Neural cell (in vitro differentiated cells): ENCODE measurements at regions not wholly inside any gene's neighbourhood (a gene's known extent, or its start where the extent isn't known, plus 50 kb on each side); places are given as distances from the start of the nearest gene placed in this dataset.
"Not testable (repeated sequence)": the region's sequence is repeated elsewhere in the genome, so short reads cannot be mapped to it uniquely, and the experiment has no call there.

ENCODE experiments used
- H2AFZ ChIP-seq: fragments of 200-600, 300-800 bp; sonication (generic), shearing (Covaris generic); 2 replicates; pipeline ENCODE4 v1.6.0; 2014; ENCODE audit warnings: low read depth, mild to moderate bottlenecking, antibody characterized with exemption, low read length, moderate library complexity
- H3F3A ChIP-seq: fragments of 200-600 bp; shearing (Covaris generic); 2 replicates; pipeline ENCODE4 v1.6.1; 2016; ENCODE audit warnings: mild to moderate bottlenecking, moderate library complexity, mixed read lengths, antibody characterized with exemption, low read length; ENCODE audit not compliant: insufficient read depth, poor library complexity, severe bottlenecking
- H3K27ac ChIP-seq: fragments of 200-600, 300-800 bp; sonication (generic), shearing (Covaris generic); 2 replicates; pipeline ENCODE4 v1.5.1; 2014; ENCODE audit warnings: mild to moderate bottlenecking, low read length, moderate library complexity
- H3K27me3 ChIP-seq: fragments of 300-800, 200-600 bp; sonication (generic), shearing (Covaris generic); 2 replicates; pipeline ENCODE4 v1.6.0; 2014; ENCODE audit warnings: mild to moderate bottlenecking, low read depth, low read length, moderate library complexity; ENCODE audit not compliant: insufficient read depth
- H3K36me3 ChIP-seq: fragments of 300-800, 200-600 bp; sonication (generic), shearing (Covaris generic); 2 replicates; pipeline ENCODE4 v1.5.1; 2014; ENCODE audit warnings: mild to moderate bottlenecking, antibody characterized with exemption, low read length, moderate library complexity; ENCODE audit not compliant: insufficient read depth
- H3K4me2 ChIP-seq: fragments of 300-800, 200-600 bp; sonication (generic), shearing (Covaris generic); 2 replicates; pipeline ENCODE4 v1.6.0; 2014; ENCODE audit warnings: mild to moderate bottlenecking, low read length
- H3K4me3 ChIP-seq: fragments of 300-800, 200-600 bp; sonication (generic), shearing (Covaris generic); 2 replicates; pipeline ENCODE4 v1.5.1; 2014; ENCODE audit warnings: mild to moderate bottlenecking, low read length, moderate library complexity
- H3K79me2 ChIP-seq: fragments of 200-600 bp; shearing (Covaris generic); replicated peaks from 2 replicates; pipeline ENCODE4 v1.6.0; 2014; ENCODE audit warnings: mild to moderate bottlenecking, low read length, moderate library complexity; ENCODE audit not compliant: insufficient read depth
- H3K9ac ChIP-seq: fragments of 300-800, 200-600 bp; sonication (generic), shearing (Covaris generic); 2 replicates; pipeline ENCODE4 v1.6.1; 2016; ENCODE audit warnings: mild to moderate bottlenecking, low read length, mixed read lengths
- H3K9me2 ChIP-seq: fragments of 200-600 bp; shearing (Covaris generic); 2 replicates; pipeline ENCODE4 v1.6.1; 2016; ENCODE audit warnings: mild to moderate bottlenecking, low read length, mixed read lengths; ENCODE audit not compliant: insufficient read depth
- H3K9me3 ChIP-seq: fragments of 200-600, 300-800 bp; sonication (generic), shearing (Covaris generic); 2 replicates; pipeline ENCODE4 v1.6.1; 2016; ENCODE audit warnings: mild to moderate bottlenecking, mixed run types, low read length, moderate library complexity, mixed read lengths
- H4K20me1 ChIP-seq: fragments of 200-600 bp; shearing (Covaris generic); 2 replicates; pipeline ENCODE4 v1.6.1; 2016; ENCODE audit warnings: mild to moderate bottlenecking, mixed run types; ENCODE audit not compliant: insufficient read depth
- CTCF ChIP-seq: fragments of 450-650 bp; IDR thresholded peaks from 2 replicates; pipeline ENCODE4 v1.5.1; 2014; ENCODE audit warnings: antibody characterized with exemption, mild to moderate bottlenecking, moderate library complexity; ENCODE audit not compliant: poor library complexity, severe bottlenecking
- EP300 ChIP-seq: fragments of 450-650 bp; conservative IDR thresholded peaks from 2 replicates; pipeline ENCODE4 v1.6.1; 2014; ENCODE audit warnings: antibody characterized with exemption, mild to moderate bottlenecking, moderate library complexity; ENCODE audit not compliant: poor library complexity, severe bottlenecking
- EZH2 ChIP-seq: fragments of 200-600, 300-800 bp; shearing (Covaris generic), sonication (generic); IDR thresholded peaks from 2 replicates; pipeline ENCODE4 v1.6.1; 2014; ENCODE audit warnings: antibody characterized with exemption, low read length, borderline replicate concordance, mild to moderate bottlenecking; ENCODE audit not compliant: insufficient read depth, poor library complexity, severe bottlenecking
- MXI1 ChIP-seq: fragments of 450-650 bp; conservative IDR thresholded peaks from 2 replicates; pipeline ENCODE4 v1.6.1; 2014; ENCODE audit warnings: antibody characterized with exemption, mild to moderate bottlenecking; ENCODE audit not compliant: poor library complexity, severe bottlenecking
- POLR2AphosphoS5 ChIP-seq: IDR thresholded peaks from 2 replicates; pipeline ENCODE4 v1.6.1; 2012
- RAD21 ChIP-seq: fragments of 450-650 bp; conservative IDR thresholded peaks from 2 replicates; pipeline ENCODE4 v1.6.1; 2014; ENCODE audit warnings: antibody characterized with exemption, mild to moderate bottlenecking, moderate library complexity
- REST ChIP-seq: IDR thresholded peaks from 2 replicates; pipeline ENCODE4 v1.6.1; 2012; ENCODE audit warnings: borderline replicate concordance
- SMC3 ChIP-seq: fragments of 450-650 bp; conservative IDR thresholded peaks from 2 replicates; pipeline ENCODE4 v1.6.1; 2014; ENCODE audit warnings: antibody characterized with exemption, mild to moderate bottlenecking, moderate library complexity; ENCODE audit not compliant: poor library complexity
- TAF1 ChIP-seq: IDR thresholded peaks from 2 replicates; pipeline ENCODE4 v1.6.1; 2012; ENCODE audit warnings: low read depth

DNA sequence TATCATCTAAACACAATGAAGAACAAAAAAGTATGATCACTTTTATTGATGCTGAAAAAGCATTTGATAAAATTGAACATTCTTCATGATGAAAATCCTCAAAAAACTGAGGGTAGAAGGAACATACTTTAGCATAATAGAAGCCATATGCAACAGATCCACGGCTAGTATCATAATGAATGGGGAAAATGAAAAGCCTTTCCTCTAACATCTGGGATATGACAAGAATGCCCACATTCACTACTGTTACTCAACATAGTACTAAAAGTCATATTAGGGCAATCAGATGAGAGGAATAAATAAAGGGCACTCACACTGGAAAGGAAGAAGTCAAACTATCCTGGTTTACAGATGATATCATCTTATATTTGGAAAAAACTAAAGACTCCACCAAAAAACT is 256.6 kb downstream of the RFPL4B start:
- H2AFZ ChIP-seq, result no peak overlapping the region
- no peaks in the 10 kb centered on the region for H3K79me2 ChIP-seq
- H3K9me2 ChIP-seq, result no peaks in the 10 kb centered on the region
- H4K20me1 ChIP-seq, result no peaks in the 10 kb centered on the region
- H3K27me3 ChIP-seq, result no peaks in the 10 kb centered on the region
- no peak overlapping the region for H3K27ac ChIP-seq
- no peaks in the 10 kb centered on the region for H3K36me3 ChIP-seq
- no peak overlapping the region for H3K4me2 ChIP-seq
- TF ChIP-seq POLR2AphosphoS5 (no peak), SMC3 (no peak), CTCF (no peak), REST (no peak), EP300 (no peak), RAD21 (no peak), TAF1 (no peak), MXI1 (no peak), EZH2 (no peak)
- H3K4me3 ChIP-seq, result no peak overlapping the region
- no peaks in the 10 kb centered on the region for H3F3A ChIP-seq
- no peaks in the 10 kb centered on the region for H3K9me3 ChIP-seq
- no peak overlapping the region for H3K9ac ChIP-seq

GRCh38 chr6:112606656-112607435 is 259.7 kb downstream of the RFPL4B start:
- H4K20me1 ChIP-seq, result no peaks in the 10 kb centered on the region
- TF ChIP-seq CTCF, result no peak
- no peak for TF ChIP-seq EZH2
- TF ChIP-seq MXI1, result no peak
- no peak for TF ChIP-seq TAF1
- no peak for TF ChIP-seq RAD21
- TF ChIP-seq REST, result no peak
- H3F3A ChIP-seq, result no peaks in the 10 kb centered on the region
- H3K27me3 ChIP-seq, result no peaks in the 10 kb centered on the region
- H3K9me3 ChIP-seq, result peaks cover 5% of the 10 kb centered on the region
- H3K9ac ChIP-seq, result no peak overlapping the region
- H3K4me2 ChIP-seq, result no peak overlapping the region
- no peaks in the 10 kb centered on the region for H3K36me3 ChIP-seq
- H2AFZ ChIP-seq, result no peak overlapping the region
- no peak overlapping the region for H3K4me3 ChIP-seq
- H3K9me2 ChIP-seq, result no peaks in the 10 kb centered on the region
- H3K79me2 ChIP-seq, result no peaks in the 10 kb centered on the region
- H3K27ac ChIP-seq, result no peak overlapping the region

DNA sequence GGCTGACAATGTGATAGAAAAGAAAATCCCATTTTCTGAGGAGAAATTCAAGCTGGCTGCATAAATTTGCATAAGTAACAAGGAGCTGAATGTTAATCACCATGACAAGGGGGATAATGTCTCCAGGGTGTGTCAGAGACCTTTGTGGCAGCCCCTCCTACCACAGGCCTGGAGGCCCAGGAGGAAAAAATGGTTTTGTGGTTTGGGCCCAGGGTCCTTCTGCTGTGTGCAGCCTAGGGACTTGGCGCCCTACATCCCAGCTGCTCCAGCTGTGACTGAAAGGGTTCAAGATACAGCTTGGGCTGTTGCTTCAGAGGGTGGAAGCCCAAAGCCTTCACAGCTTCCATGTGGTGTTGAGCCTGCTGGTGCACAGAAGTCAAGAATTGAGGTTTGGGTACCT is 261.8 kb downstream of the RFPL4B start:
- not testable (repeated sequence) for H3K79me2 ChIP-seq, H3K4me2 ChIP-seq, H3K27ac ChIP-seq, H3K9me2 ChIP-seq, H3K4me3 ChIP-seq, H4K20me1 ChIP-seq, H3K9me3 ChIP-seq, H3K27me3 ChIP-seq, H3K36me3 ChIP-seq, H3F3A ChIP-seq, H3K9ac ChIP-seq, H2AFZ ChIP-seq
